Neural progenitor cell (in vitro differentiated cells): ENCODE measurements at regions not wholly inside any gene's neighbourhood (a gene's known extent, or its start where the extent isn't known, plus 50 kb on each side); places are given as distances from the start of the nearest gene placed in this dataset.
"Not testable (repeated sequence)": the region's sequence is repeated elsewhere in the genome, so short reads cannot be mapped to it uniquely, and the experiment has no call there.

Source experiments
- EZH2 ChIP-seq: fragments of 200-600 bp; sonication (generic); IDR thresholded peaks from 2 replicates; pipeline ENCODE4 v1.6.1; 2017; ENCODE audit warnings: antibody characterized with exemption, mild to moderate bottlenecking, moderate library complexity
- EZH2phosphoT487 ChIP-seq: fragments of 200-600 bp; sonication (generic); IDR thresholded peaks from 2 replicates; pipeline ENCODE4 v1.6.1; 2017; ENCODE audit warnings: antibody characterized with exemption
- TF ChIP-seq, protein P1 (sequence below): fragments of 200-600 bp; sonication (generic); IDR thresholded peaks from 2 replicates; pipeline ENCODE4 v1.5.1; 2017; ENCODE audit warnings: antibody characterized with exemption, mild to moderate bottlenecking

DNA sequence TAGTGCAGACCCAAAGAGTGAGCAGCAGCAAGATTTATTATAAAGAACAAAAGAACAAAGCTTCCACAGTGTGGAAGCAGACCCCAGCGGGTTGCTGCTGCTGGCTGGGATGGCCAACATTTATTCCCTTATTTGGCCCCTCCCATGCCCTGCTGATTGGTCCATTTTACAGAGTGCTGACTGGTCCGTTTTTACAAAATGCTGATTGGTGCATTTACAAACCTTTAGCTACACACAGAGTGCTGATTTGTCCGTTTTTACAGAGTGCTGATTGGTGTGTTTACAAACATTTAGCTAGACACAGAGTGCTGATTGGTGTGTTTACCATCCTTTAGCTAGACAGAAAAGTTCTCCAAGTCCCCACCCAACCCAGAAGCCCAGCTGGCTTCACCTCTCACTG is 577.0 kb downstream of the DACH1 start:
- TF ChIP-seq, protein P1, sequence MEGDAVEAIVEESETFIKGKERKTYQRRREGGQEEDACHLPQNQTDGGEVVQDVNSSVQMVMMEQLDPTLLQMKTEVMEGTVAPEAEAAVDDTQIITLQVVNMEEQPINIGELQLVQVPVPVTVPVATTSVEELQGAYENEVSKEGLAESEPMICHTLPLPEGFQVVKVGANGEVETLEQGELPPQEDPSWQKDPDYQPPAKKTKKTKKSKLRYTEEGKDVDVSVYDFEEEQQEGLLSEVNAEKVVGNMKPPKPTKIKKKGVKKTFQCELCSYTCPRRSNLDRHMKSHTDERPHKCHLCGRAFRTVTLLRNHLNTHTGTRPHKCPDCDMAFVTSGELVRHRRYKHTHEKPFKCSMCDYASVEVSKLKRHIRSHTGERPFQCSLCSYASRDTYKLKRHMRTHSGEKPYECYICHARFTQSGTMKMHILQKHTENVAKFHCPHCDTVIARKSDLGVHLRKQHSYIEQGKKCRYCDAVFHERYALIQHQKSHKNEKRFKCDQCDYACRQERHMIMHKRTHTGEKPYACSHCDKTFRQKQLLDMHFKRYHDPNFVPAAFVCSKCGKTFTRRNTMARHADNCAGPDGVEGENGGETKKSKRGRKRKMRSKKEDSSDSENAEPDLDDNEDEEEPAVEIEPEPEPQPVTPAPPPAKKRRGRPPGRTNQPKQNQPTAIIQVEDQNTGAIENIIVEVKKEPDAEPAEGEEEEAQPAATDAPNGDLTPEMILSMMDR, result not testable (repeated sequence)
- TF ChIP-seq EZH2, EZH2phosphoT487: not testable (repeated sequence)
